Stimulated activated naive CD8-positive, alpha-beta T cell treated with anti-CD3 and anti-CD28 coated beads, Interleukin-15, Interleukin-2, amounts not matched to agents 100 ng/mL and 50 ng/mL, for 24 hours (primary cell): ENCODE measurements at regions not wholly inside any gene's neighbourhood (a gene's known extent, or its start where the extent isn't known, plus 50 kb on each side); places are given as distances from the start of the nearest gene placed in this dataset.

Experiments used
- H3K27ac Mint-ChIP-seq: one replicate; pipeline ENCODE4 v1.8.0; 2021; ENCODE audit warnings: mild to moderate bottlenecking, mixed read lengths
- H3K27me3 Mint-ChIP-seq: one replicate; pipeline ENCODE4 v1.8.0; 2021; ENCODE audit warnings: mixed read lengths
- H3K36me3 Mint-ChIP-seq: one replicate; pipeline ENCODE4 v1.8.0; 2021; ENCODE audit warnings: low read depth, mixed read lengths
- H3K4me1 Mint-ChIP-seq: one replicate; pipeline ENCODE4 v1.8.0; 2021; ENCODE audit warnings: low read depth, mixed read lengths
- H3K4me3 Mint-ChIP-seq: one replicate; pipeline ENCODE4 v1.8.0; 2021; ENCODE audit warnings: mild to moderate bottlenecking, mixed read lengths
- H3K9me3 Mint-ChIP-seq: one replicate; pipeline ENCODE4 v1.8.0; 2021; ENCODE audit warnings: mixed read lengths

- H3K36me3 Mint-ChIP-seq = no peaks in the 10 kb centered on the region
- H3K9me3 Mint-ChIP-seq = peaks cover 3% of the 10 kb centered on the region
- no peak overlapping the region for H3K27ac Mint-ChIP-seq
- peaks cover 6% of the 10 kb centered on the region for H3K27me3 Mint-ChIP-seq
- no peak overlapping the region for H3K4me3 Mint-ChIP-seq
- H3K4me1 Mint-ChIP-seq = no peaks in the 10 kb centered on the region
Measured at GRCh38 chr18:54100920-54101470, 123.5 kb downstream of the MBD2 start.

DNA sequence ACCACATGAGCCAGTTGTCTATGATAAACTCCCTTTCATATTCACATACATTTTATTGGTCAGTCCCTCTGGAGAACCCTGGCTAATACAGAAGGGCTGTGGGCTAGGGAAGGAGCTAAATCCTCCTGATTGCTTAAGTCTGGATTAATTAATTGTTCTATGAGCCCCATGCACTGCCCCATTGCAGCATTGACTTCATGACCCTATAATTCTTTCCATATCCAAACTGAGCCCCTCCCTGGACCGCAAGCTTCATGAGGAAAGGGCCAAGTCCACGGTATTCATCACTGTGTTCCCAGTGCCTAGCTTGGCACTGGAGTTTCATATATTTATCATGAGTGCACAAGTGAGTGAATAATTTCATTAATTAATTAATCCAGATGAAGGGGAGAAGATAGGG is 124.0 kb downstream of the MBD2 start:
- Mint-ChIP-seq H3K36me3 (no peaks in the 10 kb centered on the region), H3K9me3 (peaks cover 3% of the 10 kb centered on the region), H3K27me3 (peaks cover 6% of the 10 kb centered on the region), H3K4me1 (no peaks in the 10 kb centered on the region), H3K27ac (no peak overlapping the region), H3K4me3 (no peak overlapping the region)

DNA sequence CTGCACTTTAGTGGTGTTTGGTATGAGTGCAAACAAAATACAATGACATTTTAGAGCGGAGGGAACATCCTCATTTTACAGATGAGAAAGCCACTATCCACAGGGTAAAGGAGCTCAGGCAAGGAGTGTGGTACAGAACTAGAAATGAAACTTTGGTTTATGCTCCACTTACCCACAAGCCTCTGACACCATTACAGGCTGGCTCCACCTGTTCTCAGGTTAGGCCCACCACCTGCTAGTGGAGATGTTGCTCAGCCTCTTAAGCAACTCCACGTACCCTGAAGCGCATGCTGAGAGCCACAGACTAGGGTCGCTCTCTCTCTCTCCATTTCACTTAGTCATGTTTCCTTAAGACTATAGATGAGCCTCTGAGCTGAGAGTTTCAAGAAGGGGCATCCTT is 130.0 kb downstream of the MBD2 start:
- no peak overlapping the region for H3K4me3 Mint-ChIP-seq
- peaks cover 3% of the 10 kb centered on the region for H3K27me3 Mint-ChIP-seq
- H3K27ac Mint-ChIP-seq = no peak overlapping the region
- H3K9me3 Mint-ChIP-seq = peaks cover 3% of the 10 kb centered on the region
- no peaks in the 10 kb centered on the region for H3K4me1 Mint-ChIP-seq
- no peaks in the 10 kb centered on the region for H3K36me3 Mint-ChIP-seq

- Mint-ChIP-seq H3K4me3 (no peak overlapping the region), H3K27ac (no peak overlapping the region), H3K36me3 (no peaks in the 10 kb centered on the region), H3K9me3 (no peaks in the 10 kb centered on the region), H3K4me1 (peaks cover 13% of the 10 kb centered on the region), H3K27me3 (no peaks in the 10 kb centered on the region)
Measured at GRCh38 chr18:54090856-54091255, 133.6 kb downstream of the MBD2 start.

GRCh38 chr18:54089749-54090459 is 134.6 kb downstream of the MBD2 start:
- Mint-ChIP-seq H3K36me3 (no peaks in the 10 kb centered on the region), H3K27ac (no peak overlapping the region), H3K9me3 (no peaks in the 10 kb centered on the region), H3K27me3 (no peaks in the 10 kb centered on the region), H3K4me3 (no peak overlapping the region), H3K4me1 (peaks cover 14% of the 10 kb centered on the region)

- peaks cover 12% of the 10 kb centered on the region for H3K9me3 Mint-ChIP-seq
- H3K27ac Mint-ChIP-seq = peak overlapping the region; percentile 50
- H3K27me3 Mint-ChIP-seq = no peaks in the 10 kb centered on the region
- H3K36me3 Mint-ChIP-seq = no peaks in the 10 kb centered on the region
- no peak overlapping the region for H3K4me3 Mint-ChIP-seq
- peaks cover 14% of the 10 kb centered on the region for H3K4me1 Mint-ChIP-seq
Measured at GRCh38 chr18:54086863-54087262, 137.6 kb downstream of the MBD2 start.

- Mint-ChIP-seq H3K4me3 (no peak overlapping the region), H3K27ac (peak overlapping the region; percentile 50), H3K9me3 (peaks cover 14% of the 10 kb centered on the region), H3K4me1 (peaks cover 14% of the 10 kb centered on the region), H3K27me3 (no peaks in the 10 kb centered on the region), H3K36me3 (no peaks in the 10 kb centered on the region)
Measured at GRCh38 chr18:54086046-54086802, 138.2 kb downstream of the MBD2 start.

DNA sequence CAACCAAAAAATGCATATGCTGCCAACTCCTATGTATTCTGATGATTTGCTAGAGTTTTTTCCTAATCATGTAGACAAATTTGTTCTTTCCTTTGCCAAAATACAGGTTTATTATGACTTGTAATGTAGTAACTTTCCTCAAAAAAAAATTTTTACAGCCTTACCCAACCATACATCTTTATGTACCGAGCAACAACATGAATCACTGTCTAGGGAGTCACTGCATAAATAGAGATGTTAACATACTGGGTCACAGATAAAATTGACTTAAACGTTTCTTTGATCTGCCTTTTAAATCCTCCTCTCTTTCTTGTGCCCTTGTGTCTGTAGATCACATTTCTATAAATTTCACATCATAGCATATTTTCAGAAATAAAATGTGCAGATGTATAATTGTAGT is 143.6 kb downstream of the MBD2 start:
- no peaks in the 10 kb centered on the region for H3K27me3 Mint-ChIP-seq
- H3K27ac Mint-ChIP-seq = no peak overlapping the region
- no peaks in the 10 kb centered on the region for H3K36me3 Mint-ChIP-seq
- H3K4me3 Mint-ChIP-seq = no peak overlapping the region
- H3K4me1 Mint-ChIP-seq = peaks cover 1% of the 10 kb centered on the region
- peaks cover 14% of the 10 kb centered on the region for H3K9me3 Mint-ChIP-seq

DNA sequence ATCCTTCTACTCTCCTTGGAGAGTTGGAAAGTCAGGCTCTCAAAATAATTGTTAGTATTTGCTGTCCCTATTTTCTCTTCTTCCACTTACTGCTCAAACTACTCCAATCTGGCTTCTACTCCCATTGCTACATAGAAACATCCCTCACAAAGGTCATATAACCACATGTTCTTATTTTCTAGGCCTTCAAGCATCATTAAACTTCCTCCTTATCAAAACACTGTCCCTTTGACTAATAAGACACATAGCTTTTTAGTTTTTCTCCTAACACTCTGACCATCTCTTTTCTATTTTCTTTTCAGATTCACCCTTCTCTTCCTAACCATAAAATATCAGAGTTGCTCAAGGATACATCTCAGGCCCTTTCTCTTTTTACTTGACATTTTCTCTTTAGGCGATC is 148.3 kb downstream of the MBD2 start:
- H3K9me3 Mint-ChIP-seq = no peaks in the 10 kb centered on the region
- H3K36me3 Mint-ChIP-seq = no peaks in the 10 kb centered on the region
- peaks cover 3% of the 10 kb centered on the region for H3K27me3 Mint-ChIP-seq
- H3K4me3 Mint-ChIP-seq = no peak overlapping the region
- no peaks in the 10 kb centered on the region for H3K4me1 Mint-ChIP-seq
- H3K27ac Mint-ChIP-seq = no peak overlapping the region

DNA sequence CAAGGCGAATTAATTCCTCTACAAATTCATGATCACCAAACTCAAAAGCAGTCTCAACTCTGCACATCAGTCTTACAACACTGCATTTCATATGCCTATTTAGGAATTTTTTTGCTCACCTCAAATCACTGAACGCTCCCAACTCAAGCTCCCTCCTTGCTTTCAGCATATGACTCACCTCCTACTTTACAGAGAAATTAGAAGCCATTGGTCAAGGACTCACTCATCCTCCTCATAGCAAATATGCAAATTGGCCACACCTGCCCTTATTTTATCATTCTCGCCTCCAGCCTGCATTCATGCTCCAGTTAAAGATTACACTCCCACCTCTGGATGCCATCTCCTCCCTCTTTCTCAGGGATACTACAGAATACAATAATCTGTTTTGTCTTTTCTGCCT is 148.8 kb downstream of the MBD2 start:
- Mint-ChIP-seq H3K27ac (no peak overlapping the region), H3K36me3 (no peaks in the 10 kb centered on the region), H3K9me3 (no peaks in the 10 kb centered on the region), H3K4me3 (no peak overlapping the region), H3K4me1 (no peaks in the 10 kb centered on the region), H3K27me3 (peaks cover 3% of the 10 kb centered on the region)

GRCh38 chr18:54069729-54070128 is 154.7 kb downstream of the MBD2 start:
- no peaks in the 10 kb centered on the region for H3K4me1 Mint-ChIP-seq
- no peak overlapping the region for H3K27ac Mint-ChIP-seq
- no peaks in the 10 kb centered on the region for H3K27me3 Mint-ChIP-seq
- H3K36me3 Mint-ChIP-seq = no peaks in the 10 kb centered on the region
- no peak overlapping the region for H3K4me3 Mint-ChIP-seq
- no peaks in the 10 kb centered on the region for H3K9me3 Mint-ChIP-seq

DNA sequence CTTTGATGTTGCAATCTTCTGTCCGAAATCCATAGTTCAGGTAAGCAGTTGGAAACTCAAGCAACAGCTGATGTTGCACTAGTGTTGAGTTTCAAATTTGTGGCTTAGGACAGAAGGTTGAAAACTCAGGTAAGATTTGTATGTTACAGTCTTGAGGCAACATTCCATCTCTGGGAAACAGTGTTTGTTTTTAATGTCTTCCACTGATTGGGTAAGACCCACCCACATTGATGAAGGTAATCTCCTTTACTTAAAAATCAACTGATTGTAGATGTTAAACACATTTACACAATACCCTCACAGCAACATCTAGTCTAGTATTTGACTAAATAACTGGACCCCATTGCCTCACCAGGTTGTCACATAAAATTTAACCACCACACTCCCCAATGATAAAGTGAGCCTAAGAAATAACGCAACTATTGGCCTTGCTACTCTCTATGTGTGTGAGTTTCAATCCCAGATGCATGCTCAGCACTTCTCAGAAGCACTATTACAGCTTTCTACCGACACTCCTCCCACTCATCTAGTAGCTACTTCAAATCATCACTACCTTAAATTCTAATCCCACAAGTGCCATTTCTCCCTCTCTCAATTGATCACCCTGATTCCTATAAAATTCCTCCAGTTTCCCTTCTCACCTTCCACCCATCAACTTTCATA is 164.0 kb downstream of the MBD2 start:
- no peaks in the 10 kb centered on the region for H3K36me3 Mint-ChIP-seq
- H3K9me3 Mint-ChIP-seq = no peaks in the 10 kb centered on the region
- H3K4me1 Mint-ChIP-seq = no peaks in the 10 kb centered on the region

GRCh38 chr18:54052732-54053429 is 171.6 kb downstream of the MBD2 start:
- Mint-ChIP-seq H3K4me1 (no peaks in the 10 kb centered on the region), H3K27me3 (no peaks in the 10 kb centered on the region), H3K36me3 (no peaks in the 10 kb centered on the region), H3K9me3 (no peaks in the 10 kb centered on the region), H3K27ac (no peak overlapping the region), H3K4me3 (no peak overlapping the region)

More for the DNA sequence above, 164.0 kb downstream of the MBD2 start:
- Mint-ChIP-seq H3K27me3 (peaks cover 19% of the 10 kb centered on the region), H3K27ac (no peak overlapping the region), H3K4me3 (no peak overlapping the region)

DNA sequence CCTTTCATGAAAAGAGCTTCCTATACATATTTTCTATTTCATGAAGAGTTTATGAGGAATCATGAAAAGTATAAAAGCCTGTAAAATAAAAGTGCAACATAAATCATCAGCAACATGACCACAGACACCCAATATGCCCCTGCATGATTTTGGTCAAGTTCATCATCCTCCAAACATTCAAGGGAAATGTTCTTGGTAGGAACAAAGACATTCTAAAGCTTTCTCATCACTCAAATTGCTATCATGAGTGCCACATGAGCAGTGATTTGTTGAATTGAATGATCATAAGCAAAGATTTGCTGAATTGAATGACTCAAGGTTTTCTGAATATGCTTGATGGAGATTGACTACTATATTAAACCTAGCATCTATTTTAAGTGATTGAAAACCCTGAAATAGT is 172.2 kb downstream of the MBD2 start:
- Mint-ChIP-seq H3K4me1 (no peaks in the 10 kb centered on the region), H3K27me3 (no peaks in the 10 kb centered on the region), H3K27ac (no peak overlapping the region), H3K9me3 (no peaks in the 10 kb centered on the region), H3K36me3 (no peaks in the 10 kb centered on the region), H3K4me3 (no peak overlapping the region)
